Bronchial epithelial cell (primary cell): ENCODE measurements at regions not wholly inside any gene's neighbourhood (a gene's known extent, or its start where the extent isn't known, plus 50 kb on each side); places are given as distances from the start of the nearest gene placed in this dataset.

Experiments
- DNase-seq: peaks from one replicate; pipeline ENCODE4 v3.0.0-alpha.2; 2010; ENCODE audit warnings: low read depth
- FAIRE-seq: peaks from 2 replicates; lab custom pipeline; 2011; peaks lifted over from hg19 to GRCh38; lab: Jason Lieb, UNC
- H3K27me3 ChIP-seq: 2 replicates; pipeline ENCODE4 v1.5.1; 2011; ENCODE audit warnings: low read length; ENCODE audit not compliant: control insufficient read depth, insufficient read depth
- H3K36me3 ChIP-seq: 2 replicates; pipeline ENCODE4 v1.5.1; 2011; ENCODE audit warnings: low read length; ENCODE audit not compliant: control insufficient read depth, insufficient read depth
- H3K4me3 ChIP-seq: 2 replicates; pipeline ENCODE4 v1.5.1; 2011; ENCODE audit warnings: mild to moderate bottlenecking, low read depth, low read length, control low read depth
- CTCF ChIP-seq: IDR thresholded peaks from 2 replicates; pipeline ENCODE4 v1.5.1; 2011; ENCODE audit warnings: mild to moderate bottlenecking, moderate library complexity, low read length, control low read depth, inconsistent platforms; ENCODE audit not compliant: insufficient read depth, severe bottlenecking

GRCh38 chr5:121746763-121747162 lies 104.9 kb upstream of the FTMT start:
- FAIRE-seq (no peak), DNase-seq (no peak)
- TF ChIP-seq CTCF: no peak
- Histone ChIP-seq H3K36me3 (no peaks in the 10 kb centered on the region), H3K4me3 (no peak overlapping the region), H3K27me3 (no peaks in the 10 kb centered on the region)

DNA sequence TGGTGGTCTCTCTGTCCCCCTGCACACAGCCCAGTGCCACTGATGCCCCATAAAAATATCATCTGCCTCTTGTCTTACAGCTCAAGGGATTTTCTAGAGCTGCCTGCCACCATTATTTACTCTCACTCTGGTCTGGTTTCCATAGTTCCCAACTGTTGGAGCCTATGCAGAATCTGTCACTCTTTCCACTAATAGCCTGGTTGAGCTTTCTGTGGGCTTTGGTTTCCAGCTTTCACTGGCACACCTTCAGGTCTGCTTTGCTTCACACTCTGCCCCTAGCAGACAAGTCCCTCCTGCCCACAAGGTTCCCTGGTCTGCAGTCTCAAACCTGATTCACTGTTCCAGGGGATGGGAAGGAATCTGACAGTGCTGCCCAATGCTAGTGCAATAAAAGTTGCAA lies 103.0 kb upstream of the FTMT start:
- no peaks in the 10 kb centered on the region for H3K36me3 ChIP-seq
- FAIRE-seq (no peak), DNase-seq (no peak)
- no peaks in the 10 kb centered on the region for H3K27me3 ChIP-seq
- TF ChIP-seq CTCF: no peak
- no peak overlapping the region for H3K4me3 ChIP-seq

- Histone ChIP-seq H3K4me3 (no peak overlapping the region), H3K36me3 (no peaks in the 10 kb centered on the region), H3K27me3 (no peaks in the 10 kb centered on the region)
- DNase-seq (no peak), FAIRE-seq (no peak)
- no peak for TF ChIP-seq CTCF
Measured at GRCh38 chr5:121752149-121752548, 99.5 kb upstream of the FTMT start.

DNA sequence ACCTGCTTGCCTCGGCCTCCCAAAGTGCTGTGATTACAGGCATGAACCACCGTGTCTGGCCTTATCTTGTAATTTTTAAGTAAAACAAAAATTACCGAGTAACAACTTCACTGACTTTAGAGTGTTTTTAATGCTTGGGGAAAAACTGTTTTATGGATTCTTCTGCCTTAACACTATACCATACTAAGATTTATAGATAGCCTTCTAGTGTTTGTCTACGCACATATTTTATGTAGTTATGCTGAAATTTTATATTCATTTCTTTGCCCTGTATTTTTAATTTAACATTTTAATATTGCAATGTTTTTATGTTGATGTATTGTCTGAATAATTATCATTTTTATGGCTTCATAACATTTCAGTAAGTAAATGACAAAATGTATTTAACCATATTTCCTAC lies 96.4 kb upstream of the FTMT start:
- no peak for FAIRE-seq
- DNase-seq: no peak

DNA sequence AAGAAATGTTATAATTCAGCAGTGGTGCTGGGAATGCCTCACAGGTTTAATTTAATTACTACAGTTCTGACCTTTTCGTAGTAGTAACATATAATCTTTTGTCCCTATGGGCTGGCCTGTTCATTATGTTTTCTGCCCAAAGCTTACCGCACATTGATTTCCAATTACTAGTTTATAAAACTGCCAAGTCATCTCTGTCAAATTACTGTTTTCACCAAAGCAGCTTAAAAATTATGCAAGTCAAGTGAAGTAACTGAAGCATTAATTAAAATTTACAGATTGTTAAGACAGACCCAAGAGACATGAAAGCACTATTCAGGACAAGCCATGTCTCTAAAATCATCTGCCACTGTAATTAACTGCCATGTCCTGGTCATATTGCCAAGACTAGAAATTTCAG lies 93.9 kb upstream of the FTMT start:
- H3K36me3 ChIP-seq: no peaks in the 10 kb centered on the region
- DNase-seq: no peak

More for the DNA sequence above, 96.4 kb upstream of the FTMT start:
- no peak for TF ChIP-seq CTCF
- Histone ChIP-seq H3K36me3 (no peaks in the 10 kb centered on the region), H3K27me3 (no peaks in the 10 kb centered on the region), H3K4me3 (no peak overlapping the region)

More for the DNA sequence above, 93.9 kb upstream of the FTMT start:
- Histone ChIP-seq H3K27me3 (no peaks in the 10 kb centered on the region), H3K4me3 (no peak overlapping the region)
- FAIRE-seq: no peak
- no peak for TF ChIP-seq CTCF
